Tibial nerve (tissue), 4 donors: ENCODE measurements at regions not wholly inside any gene's neighbourhood (a gene's known extent, or its start where the extent isn't known, plus 50 kb on each side); places are given as distances from the start of the nearest gene placed in this dataset.

ENCODE experiments used
- DNase-seq, 2 donors: peaks; one replicate each; pipeline ENCODE4 v3.0.0-alpha.2; 2019; ENCODE audit warnings: low spot score in 2 of 2
- H3K27ac ChIP-seq, 4 donors: fragments of 200-600 bp; sonication (generic) in 3 of 4; one replicate each; pipeline ENCODE4 v1.5.1; 2017 to 2019; ENCODE audit warnings: mild to moderate bottlenecking in 1 of 4
- H3K27me3 ChIP-seq, 2 donors: fragments of 200-600 bp; sonication (generic) in 1 of 2; one replicate each; pipeline versions ENCODE4 v1.5.1 to v1.6.0; 2017 to 2019
- H3K36me3 ChIP-seq, 3 donors: fragments of 200-600 bp; sonication (generic); one replicate each; pipeline ENCODE4 v1.5.1; 2018 to 2019
- H3K4me1 ChIP-seq, 4 donors: fragments of 200-600 bp; sonication (generic) in 3 of 4; one replicate each; pipeline ENCODE4 v1.5.1; 2017 to 2019
- H3K4me3 ChIP-seq, 4 donors: fragments of 200-600 bp; sonication (generic) in 3 of 4; one replicate each; pipeline ENCODE4 v1.5.1; 2017 to 2019; ENCODE audit warnings: mild to moderate bottlenecking in 1 of 4, moderate library complexity in 1 of 4
- H3K9me3 ChIP-seq, 4 donors: fragments of 200-600 bp; sonication (generic) in 3 of 4; one replicate each; pipeline ENCODE4 v1.5.1; 2017 to 2019
- EP300 ChIP-seq, 2 donors: sonication (generic); formaldehyde crosslinking; IDR thresholded peaks; one replicate each; pipeline ENCODE4 v1.6.1; 2017; ENCODE audit warnings: antibody characterized with exemption in 2 of 2, mild to moderate bottlenecking in 1 of 2
- POLR2A ChIP-seq, 2 donors: fragments of 450-650 bp; IDR thresholded peaks; one replicate each; pipeline ENCODE4 v1.6.1; 2017; ENCODE audit warnings: antibody characterized with exemption in 2 of 2, mild to moderate bottlenecking in 2 of 2, moderate library complexity in 2 of 2
- WGBS, 2 donors: methylation state at CpG; one replicate each; pipeline ENCODE4 v1.1.5; 2018; 5-methylcytosine and 5-hydroxymethylcytosine counted together
- TF ChIP-seq, protein P1 (sequence below), 5 experiments: fragments of 200-600 bp in 3 of 5; fragments of 450-650 bp in 2 of 5; sonication (generic) in 3 of 5; IDR thresholded peaks; one replicate each; pipeline ENCODE4 v1.5.1; 2016 to 2019; ENCODE audit warnings: antibody characterized with exemption in 5 of 5, mild to moderate bottlenecking in 3 of 5, moderate library complexity in 2 of 5

DNA sequence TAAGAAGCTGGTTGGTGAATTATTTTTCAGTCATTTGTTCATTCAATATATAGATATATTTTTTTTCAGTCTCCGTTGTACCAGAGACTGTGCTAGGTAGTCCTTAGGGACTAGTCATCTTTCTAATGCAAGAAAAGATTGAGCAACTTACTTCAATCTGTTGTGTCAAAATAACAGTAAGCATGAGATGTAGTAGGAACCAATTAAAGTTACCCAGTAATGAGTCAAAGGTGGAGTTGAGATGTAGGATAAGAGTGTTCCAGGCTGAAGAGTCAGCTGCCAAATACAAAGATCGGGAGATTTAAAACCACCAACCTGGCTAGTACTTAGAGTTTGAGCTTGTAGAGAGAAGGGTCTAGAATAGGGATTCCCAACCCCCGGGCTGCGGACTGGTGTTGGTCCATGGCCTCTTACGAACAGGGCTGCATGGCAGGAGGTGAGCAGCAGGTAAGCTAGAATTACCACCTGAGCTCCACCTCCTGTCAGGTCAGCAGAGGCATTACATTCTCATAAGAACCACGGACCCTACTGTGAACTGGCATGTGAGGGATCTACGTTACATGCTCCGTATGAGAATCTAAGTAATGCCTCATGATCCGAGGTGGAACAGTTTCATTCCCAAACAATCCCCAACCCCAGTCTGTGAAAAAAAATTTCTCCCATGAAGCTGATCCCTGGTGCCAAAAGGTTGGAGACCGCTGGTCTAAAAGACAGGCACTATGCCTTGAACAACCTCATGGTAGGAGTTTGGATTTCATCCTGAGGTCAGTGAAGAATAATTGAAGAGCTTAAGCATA is 1241.5 kb upstream of the WWC1 start:
- Histone ChIP-seq H3K9me3 (no peaks in the 10 kb centered on the region), H3K27me3 (no peaks in the 10 kb centered on the region), H3K27ac (no peak overlapping the region), H3K36me3 (no peaks in the 10 kb centered on the region), H3K4me1 (peaks cover 0 to 13% (median 0%) of the 10 kb centered on the region in 4 donors), H3K4me3 (no peak overlapping the region)
- no peak for TF ChIP-seq POLR2A (IDR thresholded peaks at IDR 0.05)
- TF ChIP-seq, protein P1, sequence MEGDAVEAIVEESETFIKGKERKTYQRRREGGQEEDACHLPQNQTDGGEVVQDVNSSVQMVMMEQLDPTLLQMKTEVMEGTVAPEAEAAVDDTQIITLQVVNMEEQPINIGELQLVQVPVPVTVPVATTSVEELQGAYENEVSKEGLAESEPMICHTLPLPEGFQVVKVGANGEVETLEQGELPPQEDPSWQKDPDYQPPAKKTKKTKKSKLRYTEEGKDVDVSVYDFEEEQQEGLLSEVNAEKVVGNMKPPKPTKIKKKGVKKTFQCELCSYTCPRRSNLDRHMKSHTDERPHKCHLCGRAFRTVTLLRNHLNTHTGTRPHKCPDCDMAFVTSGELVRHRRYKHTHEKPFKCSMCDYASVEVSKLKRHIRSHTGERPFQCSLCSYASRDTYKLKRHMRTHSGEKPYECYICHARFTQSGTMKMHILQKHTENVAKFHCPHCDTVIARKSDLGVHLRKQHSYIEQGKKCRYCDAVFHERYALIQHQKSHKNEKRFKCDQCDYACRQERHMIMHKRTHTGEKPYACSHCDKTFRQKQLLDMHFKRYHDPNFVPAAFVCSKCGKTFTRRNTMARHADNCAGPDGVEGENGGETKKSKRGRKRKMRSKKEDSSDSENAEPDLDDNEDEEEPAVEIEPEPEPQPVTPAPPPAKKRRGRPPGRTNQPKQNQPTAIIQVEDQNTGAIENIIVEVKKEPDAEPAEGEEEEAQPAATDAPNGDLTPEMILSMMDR (IDR thresholded peaks at IDR 0.05): no peak
- TF ChIP-seq EP300 (IDR thresholded peaks at IDR 0.05): no peak
- no peak for DNase-seq
- 91 to 92% methylated on average over 10 of the region's 10 CpGs for WGBS, 2 donors

DNA sequence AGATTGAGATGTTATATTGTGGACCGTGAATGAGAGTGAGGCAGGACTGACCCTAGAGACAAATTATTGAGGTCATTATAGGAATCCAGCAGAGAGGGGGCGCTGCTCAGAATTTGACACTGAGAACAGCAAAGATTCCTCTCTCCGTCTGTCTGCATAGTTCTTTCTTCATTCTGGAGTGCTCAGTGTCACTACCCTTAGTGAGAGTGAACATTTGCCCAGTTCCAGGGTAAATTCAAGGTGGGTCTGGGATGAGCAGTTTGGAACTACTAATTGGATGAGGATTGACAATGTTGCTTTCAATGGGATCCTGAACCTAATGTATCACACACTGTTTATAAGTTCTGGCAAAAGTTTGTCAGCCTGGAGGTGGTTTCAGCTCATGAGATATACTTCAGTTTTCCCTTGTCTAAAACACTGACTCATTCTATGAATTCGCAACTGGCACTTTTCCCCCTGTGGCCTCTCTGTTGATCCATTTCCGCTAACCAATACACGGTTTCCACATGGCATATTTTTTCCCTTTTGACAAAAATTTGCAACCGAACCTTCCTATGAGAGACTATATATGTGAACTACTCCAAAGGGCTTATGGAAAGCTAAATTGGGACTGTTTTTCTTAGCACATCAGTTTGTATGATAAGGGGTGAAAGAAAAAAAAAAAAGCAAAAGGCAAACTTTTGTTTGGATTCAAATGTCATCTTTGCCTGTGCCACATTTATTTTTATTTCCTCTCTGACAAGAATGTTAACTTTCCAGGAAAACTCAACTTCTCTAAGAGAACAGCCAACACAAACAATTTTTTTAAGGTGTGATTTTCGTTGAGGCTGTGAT is 1240.7 kb upstream of the WWC1 start:
- whole genome bisulfite sequencing, 2 donors: 36 to 56% methylated on average over 8 of the region's 8 CpGs
- H3K36me3 ChIP-seq: no peaks in the 10 kb centered on the region
- no peaks in the 10 kb centered on the region for H3K27me3 ChIP-seq
- no peak overlapping the region for H3K27ac ChIP-seq
- DNase-seq: no peak
- H3K4me3 ChIP-seq: no peak overlapping the region
- no peaks in the 10 kb centered on the region for H3K9me3 ChIP-seq
- TF ChIP-seq, protein P1 (IDR thresholded peaks at IDR 0.05): no peak
- TF ChIP-seq EP300 (IDR thresholded peaks at IDR 0.05): no peak
- TF ChIP-seq POLR2A (IDR thresholded peaks at IDR 0.05): no peak
- peaks cover 0 to 13% (median 0%) of the 10 kb centered on the region in 4 donors for H3K4me1 ChIP-seq

DNA sequence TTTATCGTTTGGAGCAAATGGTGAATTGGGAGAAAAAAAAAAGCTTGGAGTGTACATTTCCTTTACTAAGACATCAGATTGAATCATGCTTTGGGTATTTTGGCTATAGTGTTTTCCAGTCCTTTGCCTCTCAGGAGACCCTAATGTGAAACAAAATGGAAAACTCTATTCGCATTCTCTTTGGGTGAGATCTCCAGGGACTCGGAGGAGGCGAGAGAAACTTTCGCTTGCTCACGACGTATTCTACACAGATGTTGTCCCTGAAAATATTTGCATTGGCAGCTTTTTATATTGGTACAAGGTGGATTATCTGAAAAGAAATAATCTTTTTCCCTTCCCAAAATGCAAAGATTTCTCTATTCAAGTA is 1240.1 kb upstream of the WWC1 start:
- H3K27me3 ChIP-seq: no peaks in the 10 kb centered on the region
- H3K9me3 ChIP-seq: no peaks in the 10 kb centered on the region
- no peak for TF ChIP-seq EP300 (IDR thresholded peaks at IDR 0.05)
- TF ChIP-seq, protein P1 (IDR thresholded peaks at IDR 0.05): no peak
- TF ChIP-seq POLR2A (IDR thresholded peaks at IDR 0.05): no peak
- whole genome bisulfite sequencing, 2 donors: 56 to 67% methylated on average over 7 of the region's 7 CpGs
- H3K27ac ChIP-seq: no peak overlapping the region
- H3K36me3 ChIP-seq: no peaks in the 10 kb centered on the region
- peaks cover 0 to 13% (median 0%) of the 10 kb centered on the region in 4 donors for H3K4me1 ChIP-seq
- DNase-seq: no peak
- H3K4me3 ChIP-seq: no peak overlapping the region

DNA sequence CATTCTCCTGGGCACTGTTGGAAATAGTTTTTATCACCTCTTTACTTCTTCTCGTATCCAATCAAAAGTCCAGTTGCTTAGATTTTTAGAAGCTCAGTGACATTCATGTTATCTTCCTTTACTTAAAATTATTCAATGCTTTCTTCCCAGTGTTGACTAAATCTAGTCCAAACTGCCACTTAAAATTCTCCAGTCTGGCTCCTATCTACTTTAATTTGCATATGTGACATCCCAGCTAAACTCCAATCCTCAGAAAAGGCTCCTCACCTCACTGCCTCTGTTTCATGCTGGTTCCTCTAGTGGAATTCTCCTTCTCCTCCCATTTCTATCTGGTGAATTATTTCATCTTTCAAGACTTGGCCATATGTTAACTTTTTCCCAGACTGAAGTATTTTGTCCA is 1238.7 kb upstream of the WWC1 start:
- TF ChIP-seq, protein P1 (IDR thresholded peaks at IDR 0.05): no peak
- TF ChIP-seq EP300 (IDR thresholded peaks at IDR 0.05) (no peak), POLR2A (IDR thresholded peaks at IDR 0.05) (no peak)
- Histone ChIP-seq H3K36me3 (no peaks in the 10 kb centered on the region), H3K4me1 (peaks cover 0 to 13% (median 0%) of the 10 kb centered on the region in 4 donors), H3K27me3 (no peaks in the 10 kb centered on the region), H3K9me3 (no peaks in the 10 kb centered on the region), H3K4me3 (no peak overlapping the region), H3K27ac (no peak overlapping the region)
- 88 to 91% methylated on average over 1 of the region's 1 CpG for WGBS, 2 donors
- DNase-seq: no peak

DNA sequence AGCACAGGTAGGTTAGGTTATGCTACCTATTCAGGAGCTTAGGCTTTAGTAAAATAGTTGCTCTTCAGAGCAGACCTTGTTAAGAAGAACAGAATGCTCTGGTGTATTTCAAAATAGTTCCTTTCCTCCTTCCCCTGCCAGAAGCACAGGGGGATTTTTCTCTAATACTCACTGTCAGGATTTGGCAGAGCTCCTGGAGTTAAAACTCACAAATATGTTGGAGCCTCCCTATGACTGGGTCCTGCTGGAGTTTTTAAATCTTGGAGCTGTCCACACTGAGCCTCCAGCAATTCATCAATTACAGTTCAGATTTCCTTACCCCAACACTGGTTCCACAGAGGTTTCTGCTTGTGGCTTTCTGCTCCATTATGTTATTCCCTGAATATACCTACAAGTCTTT is 1233.8 kb upstream of the WWC1 start:
- H3K27me3 ChIP-seq: no peaks in the 10 kb centered on the region
- H3K4me3 ChIP-seq: no peak overlapping the region
- H3K27ac ChIP-seq: no peak overlapping the region
- H3K9me3 ChIP-seq: no peaks in the 10 kb centered on the region
- TF ChIP-seq, protein P1 (IDR thresholded peaks at IDR 0.05): no peak
- TF ChIP-seq EP300 (IDR thresholded peaks at IDR 0.05) (no peak), POLR2A (IDR thresholded peaks at IDR 0.05) (no peak)
- no peaks in the 10 kb centered on the region for H3K4me1 ChIP-seq
- DNase-seq: no peak
- H3K36me3 ChIP-seq: no peaks in the 10 kb centered on the region
